HG03457 (cell line): ENCODE measurements at regions not wholly inside any gene's neighbourhood (a gene's known extent, or its start where the extent isn't known, plus 50 kb on each side); places are given as distances from the start of the nearest gene placed in this dataset.
"Not testable (repeated sequence)": the region's sequence is repeated elsewhere in the genome, so short reads cannot be mapped to it uniquely, and the experiment has no call there.

Experiments
- ATAC-seq: cut with Tn5 transposase; IDR thresholded peaks from one replicate; pipeline ENCODE4 v1.9.1; 2021; ENCODE audit warnings: moderate number of reproducible peaks; ENCODE audit not compliant: unreplicated experiment

DNA sequence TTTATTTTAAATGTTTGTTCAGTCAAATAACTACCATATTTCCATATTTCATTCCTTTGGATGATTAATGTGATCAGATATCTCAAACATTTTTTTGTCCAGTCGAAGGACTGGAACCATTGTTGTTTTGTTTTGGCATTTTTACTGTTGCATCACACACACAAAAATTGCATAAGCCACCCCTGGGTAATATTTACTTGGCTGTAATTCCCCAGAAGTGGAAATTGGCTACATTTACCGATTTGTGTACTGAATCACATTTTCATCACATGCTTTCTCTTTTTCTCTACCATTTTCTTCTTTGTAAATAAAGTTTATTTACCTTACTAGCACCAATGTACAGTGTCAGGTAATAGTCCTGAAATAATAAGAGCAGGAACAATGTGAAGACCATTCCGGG is 1729.7 kb upstream of the WWC1 start:
- no peak for ATAC-seq

GRCh38 chr5:166562246-166562645 is 1729.2 kb upstream of the WWC1 start:
- ATAC-seq = no peak

- no peak for ATAC-seq
These were observed 1724.7 kb upstream of the WWC1 start for GRCh38 chr5:166566725-166567124.

DNA sequence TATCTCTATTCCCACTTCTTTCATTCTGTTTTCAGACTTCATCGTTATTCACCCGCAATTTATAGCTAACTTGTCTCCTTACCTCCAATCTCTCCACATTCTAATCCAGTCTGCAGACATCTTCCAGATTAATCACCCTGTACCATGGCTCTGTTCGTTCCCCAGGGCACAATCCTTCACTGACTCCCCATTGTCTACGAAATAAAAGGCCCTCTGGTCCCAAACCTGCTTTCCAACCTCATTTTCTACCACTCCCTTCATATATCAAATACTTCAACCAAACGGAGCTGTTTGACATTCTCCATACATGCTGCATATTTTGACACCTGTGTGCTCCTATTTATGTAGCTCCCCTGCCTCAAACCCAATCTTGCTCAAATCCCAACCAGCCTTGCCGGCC is 1720.6 kb upstream of the WWC1 start:
- ATAC-seq = no peak

- no peak for ATAC-seq
These were observed 1719.8 kb upstream of the WWC1 start for GRCh38 chr5:166571668-166572067.

DNA sequence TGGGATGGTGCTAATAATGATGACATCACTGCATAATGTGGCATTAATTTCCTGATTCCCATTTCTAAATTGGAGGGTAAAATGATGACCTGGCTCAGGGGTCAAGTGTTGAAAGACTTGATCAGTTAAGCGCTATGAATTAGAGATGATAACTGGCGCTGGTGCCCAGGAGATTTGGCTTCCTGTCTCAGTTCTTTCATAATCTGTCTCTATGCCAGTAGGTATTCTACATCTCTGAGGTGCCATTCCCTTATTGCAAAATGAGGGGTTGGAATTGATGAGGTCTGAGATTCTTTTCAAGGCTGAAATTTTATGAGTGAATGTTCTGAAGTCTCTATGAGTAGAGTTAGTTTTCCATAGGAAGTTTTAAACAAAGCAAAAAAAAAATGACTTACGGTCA is 1715.1 kb upstream of the WWC1 start:
- no peak for ATAC-seq

- ATAC-seq = no peak
These were observed 1709.6 kb upstream of the WWC1 start for GRCh38 chr5:166581826-166582225.

DNA sequence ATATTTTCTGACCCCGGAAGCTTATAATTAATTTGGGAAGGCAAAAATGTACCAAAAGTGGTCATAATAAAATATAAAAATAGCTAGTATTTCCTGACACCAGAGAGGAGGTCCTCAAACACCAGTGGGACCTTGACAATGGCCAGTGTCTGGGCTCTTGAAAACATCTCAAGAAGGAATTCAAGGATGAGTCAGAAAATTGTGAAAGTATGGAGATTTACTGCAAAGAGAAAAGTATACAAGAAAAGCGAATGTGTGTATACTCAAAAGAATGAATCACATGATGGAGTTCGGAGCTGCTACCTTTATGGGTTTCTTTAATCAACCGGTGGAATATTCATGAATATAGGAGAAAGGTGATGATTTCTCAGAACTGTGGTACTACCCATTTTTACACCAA is 1709.0 kb upstream of the WWC1 start:
- no peak for ATAC-seq

- no peak for ATAC-seq
These were observed 1696.9 kb upstream of the WWC1 start for GRCh38 chr5:166594567-166594966.

DNA sequence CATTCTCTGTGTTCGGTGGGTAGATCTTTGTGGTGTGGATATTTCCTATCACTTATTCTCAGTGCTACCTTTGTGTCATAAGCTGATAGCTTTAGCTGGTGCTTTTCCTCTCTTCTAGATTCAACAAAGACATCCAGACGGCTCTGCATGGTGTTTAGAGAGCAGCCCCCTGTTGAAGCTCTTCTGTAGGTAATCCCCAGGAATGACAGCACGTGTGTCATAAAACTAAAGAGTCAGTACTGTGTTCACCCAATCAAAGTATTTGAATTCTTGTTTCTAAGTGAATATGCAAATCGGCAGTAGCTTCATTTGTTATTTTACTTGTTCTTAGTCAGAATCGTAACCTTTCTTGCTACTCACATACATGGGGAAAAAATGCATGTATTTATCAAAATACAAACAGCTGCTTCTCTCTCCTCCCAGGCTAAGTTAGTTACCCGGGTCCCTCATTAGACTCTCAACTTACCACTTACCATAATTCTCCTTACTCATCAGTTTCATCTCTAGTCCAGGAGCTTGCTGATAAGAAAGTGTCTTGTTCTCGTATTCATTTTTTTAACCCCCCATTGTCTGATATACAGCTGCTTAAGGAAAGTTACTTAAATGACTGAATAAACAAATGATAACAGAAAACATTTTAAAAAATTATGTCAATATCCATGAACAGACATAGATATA is 1696.0 kb upstream of the WWC1 start:
- ATAC-seq = no peak

DNA sequence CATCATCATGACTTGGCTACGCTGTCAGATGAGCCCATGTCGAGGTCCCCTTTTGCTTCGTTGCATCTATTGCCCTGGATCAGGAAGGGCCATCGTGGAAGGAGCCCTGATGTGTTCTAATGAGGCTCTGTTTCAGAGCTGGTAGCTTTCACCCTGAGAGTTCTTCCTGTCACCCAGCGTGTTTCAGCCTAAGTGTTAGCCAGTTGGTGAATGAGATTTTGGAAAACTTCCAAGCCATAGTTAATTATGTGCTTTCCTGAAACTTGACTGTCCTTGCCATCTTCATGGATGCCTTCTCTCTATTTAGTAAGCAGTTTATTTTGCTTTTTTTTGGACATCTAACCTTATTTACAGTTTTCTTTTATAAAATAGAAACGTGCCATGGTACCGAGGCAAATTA is 1695.4 kb upstream of the WWC1 start:
- ATAC-seq = no peak

DNA sequence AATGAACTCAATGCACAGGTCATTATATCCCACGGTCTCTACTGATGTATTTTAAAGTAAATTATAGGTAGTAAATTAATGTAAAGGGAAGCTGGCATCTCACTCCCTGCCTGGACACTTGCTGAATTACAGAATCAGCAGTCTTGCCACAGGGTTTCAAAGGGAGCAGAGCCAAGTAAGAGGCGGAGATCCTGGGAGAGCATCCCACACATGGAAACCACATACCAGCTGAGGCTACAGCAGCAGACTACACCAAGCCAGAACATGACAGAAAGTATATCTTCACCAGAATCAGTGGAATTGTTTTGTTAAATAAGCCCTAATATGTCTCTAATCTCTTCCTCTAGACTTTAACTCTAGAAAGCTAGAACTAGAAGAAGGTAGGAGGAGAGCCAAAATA is 1689.2 kb upstream of the WWC1 start:
- no peak for ATAC-seq

DNA sequence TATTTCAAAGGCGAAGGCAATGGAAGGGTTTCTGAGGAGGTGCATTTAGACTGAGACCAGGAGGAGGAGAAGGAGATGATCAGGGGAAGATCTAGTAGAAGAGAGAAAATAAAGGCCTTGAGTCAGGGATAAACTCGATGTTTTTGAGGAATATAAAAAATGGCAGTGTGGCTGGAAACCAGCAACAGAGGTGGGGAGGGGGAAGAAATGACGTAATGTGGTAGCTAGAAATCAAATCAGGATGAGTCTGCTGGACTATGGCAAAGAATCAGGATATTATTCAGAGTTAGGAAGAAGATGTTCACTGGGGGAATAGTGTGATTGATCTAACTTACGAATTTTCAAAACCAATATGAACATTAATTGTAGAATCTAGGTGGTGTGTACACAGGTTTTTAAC is 1673.9 kb upstream of the WWC1 start:
- ATAC-seq = no peak

GRCh38 chr5:166618526-166618925 is 1672.9 kb upstream of the WWC1 start:
- ATAC-seq = no peak

DNA sequence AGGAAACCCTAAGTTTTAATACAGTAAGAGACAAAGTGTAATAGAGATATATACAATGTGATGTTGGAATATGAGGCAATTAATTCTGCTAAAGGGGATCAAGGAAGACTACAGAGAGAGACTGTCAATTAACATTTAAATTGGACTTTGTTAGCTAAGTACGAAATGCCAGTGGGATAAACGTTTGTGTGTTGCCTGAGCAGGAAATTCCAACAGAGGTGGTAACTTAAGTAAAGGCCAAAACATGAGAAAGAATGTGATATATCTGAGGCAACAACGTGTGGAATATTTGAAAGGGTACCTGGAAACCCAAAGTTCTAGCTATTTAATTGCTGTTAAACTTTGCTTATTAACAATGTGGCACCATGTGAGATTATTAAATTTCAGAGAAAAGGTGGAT is 1666.9 kb upstream of the WWC1 start:
- no peak for ATAC-seq

DNA sequence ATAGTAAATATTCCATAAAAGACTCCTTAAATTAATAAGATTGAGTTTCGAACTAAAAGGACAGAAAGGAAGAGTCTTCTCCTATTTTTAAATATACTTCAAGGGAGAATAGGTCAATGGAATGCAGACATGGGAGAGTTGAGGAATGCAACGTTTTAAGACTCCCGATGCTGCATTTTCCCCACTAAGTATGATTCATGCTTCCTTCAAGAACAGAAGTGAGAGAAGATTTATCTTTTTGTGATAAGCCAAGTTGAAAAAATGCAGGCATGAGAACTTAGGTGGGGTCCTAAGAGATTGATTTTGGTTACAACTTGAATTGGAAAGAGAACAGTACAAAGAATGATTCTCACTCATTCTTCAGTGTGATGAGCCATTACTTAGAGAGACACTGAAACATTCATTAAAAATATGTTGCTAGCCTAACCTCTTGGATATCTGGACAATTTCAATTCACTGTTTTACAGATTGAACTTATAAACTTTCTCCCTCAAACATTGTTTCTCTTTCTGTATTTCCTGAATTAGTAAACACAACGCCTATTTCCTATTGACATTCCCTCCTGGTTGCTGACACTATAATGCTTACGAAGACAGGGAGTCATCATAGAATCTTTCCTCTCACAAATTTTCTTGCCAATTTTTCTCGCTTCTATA is 1666.1 kb upstream of the WWC1 start:
- no peak for ATAC-seq

DNA sequence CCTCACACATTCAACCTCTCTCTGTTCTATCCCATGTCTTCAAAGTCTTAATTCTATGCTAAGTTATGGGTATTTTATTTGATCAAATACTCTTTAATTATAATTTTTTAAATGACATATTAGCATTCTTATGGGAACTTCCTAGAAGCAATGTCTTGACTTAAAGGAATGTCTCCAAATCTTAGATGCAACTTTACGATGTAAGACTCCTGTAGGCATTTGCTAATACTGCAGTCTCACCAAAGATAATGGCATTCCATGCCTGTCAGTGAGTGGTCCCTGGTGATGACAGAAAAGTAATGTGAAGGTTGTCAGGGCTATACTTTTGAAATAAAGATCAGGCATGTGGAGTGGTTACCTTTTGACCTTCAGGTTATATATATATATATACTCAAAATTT is 1654.2 kb upstream of the WWC1 start:
- no peak for ATAC-seq

DNA sequence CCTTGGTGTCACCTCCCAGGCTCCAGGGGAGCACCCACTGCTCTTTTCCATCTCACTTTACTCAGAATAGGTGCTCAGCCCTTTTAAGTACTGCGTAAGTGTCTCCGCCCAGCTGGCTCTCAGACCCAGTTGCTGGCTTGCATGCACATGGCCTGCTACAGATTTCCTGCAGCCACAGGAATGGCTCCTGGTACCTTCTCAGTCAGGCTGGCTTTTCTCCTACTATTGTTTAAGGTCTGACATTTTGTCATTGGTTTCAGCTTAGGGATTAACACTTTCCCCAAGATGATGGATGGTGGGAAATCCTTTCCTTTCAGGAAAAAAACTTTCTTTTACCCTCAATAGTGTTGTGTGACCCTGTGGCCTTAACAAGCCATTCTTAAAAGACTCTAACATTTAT is 1652.3 kb upstream of the WWC1 start:
- no peak for ATAC-seq

GRCh38 chr5:166640136-166640535 is 1651.3 kb upstream of the WWC1 start:
- not testable (repeated sequence) for ATAC-seq

GRCh38 chr5:166648736-166649135 is 1642.7 kb upstream of the WWC1 start:
- ATAC-seq = no peak

DNA sequence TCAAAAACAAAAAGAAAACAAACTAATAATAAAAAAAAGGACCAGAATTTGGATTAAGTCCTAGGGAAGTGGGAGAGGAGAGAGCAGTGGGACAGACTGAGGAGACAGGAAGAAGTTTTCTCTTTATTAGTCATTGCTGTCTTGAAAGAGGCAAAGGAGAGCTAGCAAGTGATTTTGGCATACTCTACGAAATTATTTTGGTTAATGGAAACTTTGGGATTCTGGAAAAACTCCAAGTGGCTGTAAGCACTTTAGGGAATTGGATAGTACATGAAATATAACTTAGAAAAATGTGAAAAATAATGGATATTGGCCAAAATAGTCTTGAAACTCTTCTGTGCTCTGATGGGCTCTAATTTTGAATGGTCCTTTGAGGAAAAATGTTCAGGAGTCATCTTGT is 1641.8 kb upstream of the WWC1 start:
- ATAC-seq = no peak

GRCh38 chr5:166651234-166651633 is 1640.2 kb upstream of the WWC1 start:
- no peak for ATAC-seq

DNA sequence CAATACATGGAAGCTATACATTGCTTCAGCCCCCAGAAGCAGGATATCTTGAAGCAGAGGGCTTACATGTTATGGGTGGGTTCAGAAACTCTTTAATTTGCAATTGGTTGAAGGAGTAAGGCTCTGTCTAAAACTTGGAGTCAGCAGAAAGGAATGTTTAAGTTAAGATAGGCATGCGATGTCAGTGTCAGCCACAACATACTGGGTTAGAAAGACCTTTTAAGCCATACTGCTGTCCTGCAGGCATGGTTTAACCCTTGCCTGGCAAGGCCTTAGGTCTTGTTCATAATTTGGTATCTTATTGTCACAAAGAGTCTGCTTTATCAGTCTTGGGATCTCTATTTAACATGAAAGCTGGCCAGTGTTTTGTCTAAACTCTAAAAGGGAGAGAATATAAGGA is 1619.6 kb upstream of the WWC1 start:
- no peak for ATAC-seq
